ENCODE measurements at regions not wholly inside any gene's neighbourhood (a gene's known extent, or its start where the extent isn't known, plus 50 kb on each side); places are given as distances from the start of the nearest gene placed in this dataset.
"Not testable (repeated sequence)": the region's sequence is repeated elsewhere in the genome, so short reads cannot be mapped to it uniquely, and the experiment has no call there.

DNA sequence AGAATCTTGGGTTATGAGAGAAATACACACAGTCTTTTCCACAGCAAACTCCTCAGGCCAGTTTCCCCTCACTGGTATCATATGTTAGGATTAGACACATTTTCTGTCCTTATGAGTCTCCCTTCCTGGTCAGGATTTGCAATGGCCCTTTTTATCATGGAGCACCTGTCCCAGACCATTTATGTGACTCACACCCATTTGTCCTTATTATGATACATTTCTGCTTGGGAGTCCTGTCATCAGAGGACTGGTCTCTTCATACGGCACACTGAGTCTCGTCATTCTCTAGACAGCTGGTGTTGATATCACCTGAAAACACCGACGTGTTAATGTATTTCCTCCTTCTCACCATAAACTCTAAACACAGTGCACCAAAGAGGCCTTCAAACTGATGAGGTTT is 105.0 kb upstream of the SYT6 start:
- H3K27me3 ChIP-seq = no peaks in the 10 kb centered on the region
- no peaks in the 10 kb centered on the region for H4K20me1 ChIP-seq
- no peak overlapping the region for H3K9ac ChIP-seq
- H3K4me1 ChIP-seq = no peaks in the 10 kb centered on the region
- no peak overlapping the region for H3K4me2 ChIP-seq
- H3K9me3 ChIP-seq = peaks cover 17% of the 10 kb centered on the region
- TF ChIP-seq Cebpa-rat (IDR thresholded peaks at IDR 0.05) = no peak
- H3K4me3 ChIP-seq = no peak overlapping the region
- no peak overlapping the region for H3K27ac ChIP-seq
- no peaks in the 10 kb centered on the region for H3K36me3 ChIP-seq

- TF ChIP-seq Cebpa-rat (IDR thresholded peaks at IDR 0.05) = no peak
Observed at GRCh38 chr1:114258074-114258473, 104.4 kb upstream of the SYT6 start.

GRCh38 chr1:114257554-114257953 is 103.9 kb upstream of the SYT6 start:
- Histone ChIP-seq H4K20me1 (no peaks in the 10 kb centered on the region), H3K27ac (no peak overlapping the region), H3K4me2 (no peak overlapping the region), H3K9ac (no peak overlapping the region), H3K27me3 (no peaks in the 10 kb centered on the region), H3K9me3 (peaks cover 17% of the 10 kb centered on the region), H3K36me3 (no peaks in the 10 kb centered on the region), H3K4me1 (no peaks in the 10 kb centered on the region), H3K4me3 (no peak overlapping the region)
- no peak for TF ChIP-seq Cebpa-rat (IDR thresholded peaks at IDR 0.05)

More at GRCh38 chr1:114258074-114258473, 104.4 kb upstream of the SYT6 start:
- peaks cover 17% of the 10 kb centered on the region for H3K9me3 ChIP-seq
- H3K4me3 ChIP-seq = no peak overlapping the region
- H3K4me2 ChIP-seq = no peak overlapping the region
- H3K4me1 ChIP-seq = no peaks in the 10 kb centered on the region
- H3K9ac ChIP-seq = no peak overlapping the region
- H3K27ac ChIP-seq = no peak overlapping the region
- no peaks in the 10 kb centered on the region for H3K27me3 ChIP-seq
- no peaks in the 10 kb centered on the region for H4K20me1 ChIP-seq
- no peaks in the 10 kb centered on the region for H3K36me3 ChIP-seq

- no peaks in the 10 kb centered on the region for H3K27me3 ChIP-seq
- H3K27ac ChIP-seq = no peak overlapping the region
- no peak for TF ChIP-seq Cebpa-rat (IDR thresholded peaks at IDR 0.05)
- no peaks in the 10 kb centered on the region for H3K36me3 ChIP-seq
- no peak overlapping the region for H3K4me2 ChIP-seq
- no peaks in the 10 kb centered on the region for H4K20me1 ChIP-seq
- peaks cover 17% of the 10 kb centered on the region for H3K9me3 ChIP-seq
- no peaks in the 10 kb centered on the region for H3K4me1 ChIP-seq
- no peak overlapping the region for H3K9ac ChIP-seq
- H3K4me3 ChIP-seq = no peak overlapping the region
Observed at GRCh38 chr1:114253900-114254299, 100.2 kb upstream of the SYT6 start.

GRCh38 chr1:114251573-114251939 is 97.9 kb upstream of the SYT6 start:
- Histone ChIP-seq H4K20me1 (no peaks in the 10 kb centered on the region), H3K9ac (no peak overlapping the region), H3K27ac (no peak overlapping the region), H3K4me2 (no peak overlapping the region), H3K4me1 (no peaks in the 10 kb centered on the region), H3K27me3 (no peaks in the 10 kb centered on the region), H3K4me3 (no peak overlapping the region), H3K9me3 (peaks cover 17% of the 10 kb centered on the region), H3K36me3 (no peaks in the 10 kb centered on the region)
- no peak for TF ChIP-seq Cebpa-rat (IDR thresholded peaks at IDR 0.05)

DNA sequence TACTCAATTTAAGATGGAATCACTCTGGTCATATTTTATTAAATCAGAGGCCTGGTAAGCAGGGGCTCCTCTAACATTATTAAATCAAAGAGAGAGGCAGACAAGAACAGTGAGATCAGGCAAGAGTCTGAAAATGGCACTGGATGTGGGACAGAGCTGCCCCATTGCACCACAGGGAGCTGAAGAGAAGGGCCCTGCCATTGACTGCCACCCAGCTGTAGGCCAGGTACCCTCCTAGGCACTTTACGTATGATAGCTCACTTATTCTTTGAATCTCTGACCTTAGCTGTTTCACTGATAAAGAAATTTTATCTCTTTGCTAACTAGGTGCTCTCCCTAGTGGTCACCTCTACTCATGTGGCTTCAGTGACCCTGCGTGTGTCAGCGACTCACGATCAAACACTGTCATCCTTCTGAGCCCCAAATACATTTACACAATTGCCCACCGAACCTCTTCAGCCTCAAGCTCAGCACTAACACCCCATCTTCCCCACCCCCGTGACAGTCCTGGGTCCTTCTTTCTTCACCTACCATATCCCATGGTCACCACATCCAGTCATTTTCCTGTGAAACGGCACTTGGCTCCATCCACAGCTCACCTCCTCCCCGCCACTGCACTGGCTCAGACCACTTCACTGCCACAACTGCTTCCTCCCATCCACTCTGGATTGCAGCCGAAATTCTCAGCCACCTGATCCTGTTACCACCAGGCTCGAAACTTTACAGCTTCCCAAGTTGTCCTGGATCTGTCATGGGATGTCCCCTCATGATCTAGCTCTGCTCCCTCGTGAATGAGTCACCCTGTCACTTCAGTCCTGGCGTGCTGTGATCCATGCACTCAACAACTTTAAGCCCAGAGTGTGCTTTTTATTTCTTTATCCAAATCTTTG is 97.3 kb upstream of the SYT6 start:
- no peak overlapping the region for H3K4me3 ChIP-seq
- H4K20me1 ChIP-seq = no peaks in the 10 kb centered on the region
- H3K27ac ChIP-seq = no peak overlapping the region
- no peaks in the 10 kb centered on the region for H3K36me3 ChIP-seq
- no peaks in the 10 kb centered on the region for H3K27me3 ChIP-seq
- no peak overlapping the region for H3K4me2 ChIP-seq
- no peak overlapping the region for H3K9ac ChIP-seq
- H3K9me3 ChIP-seq = peaks cover 17% of the 10 kb centered on the region
- H3K4me1 ChIP-seq = no peaks in the 10 kb centered on the region
- no peak for TF ChIP-seq Cebpa-rat (IDR thresholded peaks at IDR 0.05)

DNA sequence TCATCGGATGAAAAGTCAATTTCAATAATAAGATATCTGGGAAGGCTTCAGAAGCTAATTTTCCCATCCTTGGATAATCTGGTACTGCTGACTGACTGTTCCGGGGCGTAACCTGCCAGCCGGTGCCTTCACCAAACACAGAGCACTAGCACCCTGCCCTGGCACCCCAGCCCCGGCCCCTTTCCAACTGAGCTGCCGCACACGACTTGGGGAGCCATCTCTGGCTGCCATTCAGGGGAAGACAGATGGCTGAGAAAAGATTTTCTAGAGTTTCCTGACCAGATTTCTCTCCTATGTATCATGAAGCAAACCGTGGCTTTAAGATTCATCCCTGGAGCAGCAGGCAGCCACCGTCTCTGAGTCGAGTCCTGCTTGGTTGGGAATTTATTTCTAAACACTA is 96.0 kb upstream of the SYT6 start:
- no peak overlapping the region for H3K27ac ChIP-seq
- no peak overlapping the region for H3K4me2 ChIP-seq
- H3K9me3 ChIP-seq = peaks cover 8% of the 10 kb centered on the region
- H3K9ac ChIP-seq = no peak overlapping the region
- no peaks in the 10 kb centered on the region for H3K4me1 ChIP-seq
- no peaks in the 10 kb centered on the region for H3K36me3 ChIP-seq
- no peak overlapping the region for H3K4me3 ChIP-seq
- no peaks in the 10 kb centered on the region for H3K27me3 ChIP-seq
- TF ChIP-seq Cebpa-rat (IDR thresholded peaks at IDR 0.05) = no peak
- no peaks in the 10 kb centered on the region for H4K20me1 ChIP-seq

GRCh38 chr1:114248162-114248561 is 94.5 kb upstream of the SYT6 start:
- H3K9me3 ChIP-seq = peaks cover under 1% of the 10 kb centered on the region; the same call in 1 of the 2 replicates
- H3K9ac ChIP-seq = no peak overlapping the region
- H3K4me1 ChIP-seq = no peaks in the 10 kb centered on the region
- no peaks in the 10 kb centered on the region for H4K20me1 ChIP-seq
- no peak overlapping the region for H3K27ac ChIP-seq
- H3K27me3 ChIP-seq = no peaks in the 10 kb centered on the region
- H3K4me3 ChIP-seq = no peak overlapping the region
- H3K4me2 ChIP-seq = no peak overlapping the region
- no peaks in the 10 kb centered on the region for H3K36me3 ChIP-seq
- TF ChIP-seq Cebpa-rat (IDR thresholded peaks at IDR 0.05) = no peak

DNA sequence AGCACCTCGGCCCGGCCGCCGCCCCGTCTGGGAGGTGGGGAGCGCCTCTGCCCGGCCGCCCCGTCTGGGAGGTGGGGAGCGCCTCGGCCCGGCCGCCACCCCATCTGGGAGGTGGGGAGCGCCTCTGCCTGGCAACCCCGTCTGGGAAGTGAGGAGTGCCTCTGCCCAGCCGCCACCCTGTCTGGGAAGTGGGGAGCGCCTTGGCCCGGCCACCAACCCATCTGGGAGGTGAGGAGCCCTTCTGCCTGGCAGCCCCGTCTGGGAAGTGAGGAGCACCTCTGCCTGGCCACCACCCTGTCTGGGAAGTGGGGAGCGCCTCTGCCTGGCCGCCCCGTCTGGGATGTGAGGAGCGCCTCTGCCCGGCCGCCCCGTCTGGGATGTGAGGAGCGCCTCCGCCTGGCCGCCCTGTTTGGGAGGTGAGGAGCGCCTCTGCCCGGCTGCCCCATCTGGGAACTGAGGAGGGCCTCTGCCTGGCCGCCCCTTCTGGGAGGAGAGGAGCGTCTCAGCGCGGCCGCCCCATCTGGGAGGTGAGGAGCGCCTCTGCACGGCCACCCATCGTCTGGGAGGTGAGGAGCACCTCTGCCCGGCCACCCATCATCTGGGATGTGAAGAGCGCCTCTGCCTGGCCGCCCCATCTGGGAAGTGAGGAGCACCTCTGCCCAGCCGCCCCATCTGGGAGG is 89.0 kb upstream of the SYT6 start:
- H3K9me3 ChIP-seq = peaks cover 16% of the 10 kb centered on the region
- not testable (repeated sequence) for H3K4me3 ChIP-seq, H3K4me2 ChIP-seq, H3K4me1 ChIP-seq, H3K27me3 ChIP-seq, H3K9ac ChIP-seq, H3K27ac ChIP-seq, H3K36me3 ChIP-seq, H4K20me1 ChIP-seq

GRCh38 chr1:114238053-114238452 is 84.4 kb upstream of the SYT6 start:
- Histone ChIP-seq H3K4me3 (no peak overlapping the region), H4K20me1 (no peaks in the 10 kb centered on the region), H3K27ac (no peak overlapping the region), H3K36me3 (no peaks in the 10 kb centered on the region), H3K9me3 (peaks cover 15% of the 10 kb centered on the region), H3K27me3 (no peaks in the 10 kb centered on the region), H3K4me1 (peaks cover 6% of the 10 kb centered on the region), H3K9ac (no peak overlapping the region), H3K4me2 (no peak overlapping the region)
- no peak for TF ChIP-seq Cebpa-rat (IDR thresholded peaks at IDR 0.05)
